Upper lobe of left lung (tissue), 6 donors: ENCODE measurements at regions not wholly inside any gene's neighbourhood (a gene's known extent, or its start where the extent isn't known, plus 50 kb on each side); places are given as distances from the start of the nearest gene placed in this dataset.

Experiments used
- ATAC-seq, 2 donors: fragments of 200-7000 bp; cut with Tn5 transposase; one replicate each; pipeline ENCODE4 v1.9.1; 2022; ENCODE audit warnings: mild to moderate bottlenecking in 2 of 2, moderate library complexity in 2 of 2; ENCODE audit not compliant: low FRiP score in 2 of 2
- DNase-seq, 2 donors: peaks; one replicate each; pipeline ENCODE4 v3.0.0-alpha.2; 2019 to 2020
- H3K27ac ChIP-seq, 4 donors: fragments of 200-600 bp; sonication (generic); one replicate each; pipeline ENCODE4 v1.5.1; 2016 to 2019
- H3K27me3 ChIP-seq, 4 donors: fragments of 200-600 bp; sonication (generic); one replicate each; pipeline ENCODE4 v1.5.1; 2017 to 2019
- H3K36me3 ChIP-seq, 4 donors: fragments of 200-600 bp; sonication (generic); one replicate each; pipeline ENCODE4 v1.5.1; 2016 to 2019
- H3K4me1 ChIP-seq, 4 donors: fragments of 200-600 bp; sonication (generic); one replicate each; pipeline ENCODE4 v1.5.1; 2018 to 2019
- H3K4me3 ChIP-seq, 4 donors: fragments of 200-600 bp; sonication (generic); one replicate each; pipeline ENCODE4 v1.5.1; 2017 to 2019; ENCODE audit warnings: mild to moderate bottlenecking in 2 of 4, moderate library complexity in 1 of 4
- H3K9me3 ChIP-seq, 4 donors: fragments of 200-600 bp; sonication (generic); one replicate each; pipeline ENCODE4 v1.5.1; 2018 to 2019
- CTCF ChIP-seq, 6 experiments: fragments of 450-650 bp in 4 of 6; fragments of 200-600 bp in 2 of 6; sonication (generic) in 2 of 6; IDR thresholded peaks; one replicate each; pipeline ENCODE4 v1.5.1; 2016 to 2019; ENCODE audit warnings: antibody characterized with exemption in 6 of 6
- EP300 ChIP-seq, 4 donors: sonication (generic); formaldehyde crosslinking; IDR thresholded peaks; one replicate each; pipeline ENCODE4 v1.5.1; 2017; ENCODE audit warnings: antibody characterized with exemption in 4 of 4, control low read depth in 2 of 4
- POLR2A ChIP-seq, 4 donors: fragments of 450-650 bp; IDR thresholded peaks; one replicate each; pipeline ENCODE4 v1.5.1; 2016 to 2017; ENCODE audit warnings: antibody characterized with exemption in 4 of 4, mild to moderate bottlenecking in 2 of 4
- POLR2AphosphoS5 ChIP-seq, 2 donors: sonication (generic); formaldehyde crosslinking; IDR thresholded peaks; one replicate each; pipeline ENCODE4 v1.5.1; 2017; ENCODE audit warnings: antibody characterized with exemption in 2 of 2
- WGBS, 2 donors: methylation state at CpG; one replicate each; pipeline ENCODE4 v1.1.5; 2017 to 2018; 5-methylcytosine and 5-hydroxymethylcytosine counted together
- donor health status: DM: no; HTN: no; CAD: no; lungs with moderate emphysema.
- donor health status: DM: no; HTN: yes; CAD: no; lungs with severe emphysema.

DNA sequence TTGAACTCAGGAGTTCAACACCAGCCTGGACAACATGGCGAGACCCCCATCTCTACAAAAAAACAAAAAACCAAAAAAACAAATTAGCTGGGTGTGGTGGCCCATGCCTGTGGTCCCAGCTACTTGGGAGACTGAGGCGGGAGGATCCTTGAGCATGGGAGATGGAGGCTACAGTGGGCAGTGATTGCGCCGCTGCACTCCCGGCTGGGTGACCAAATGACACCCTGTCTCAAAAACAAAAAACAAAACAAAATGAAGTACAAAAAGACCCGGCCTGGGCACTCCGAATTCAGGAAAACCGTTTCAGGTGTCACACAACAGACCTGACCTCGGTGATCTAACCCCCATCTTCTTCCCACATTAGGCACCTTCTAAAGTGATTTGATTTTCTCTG lies 65.5 kb downstream of the INSIG1 start:
- Histone ChIP-seq H3K27me3 (peaks cover 0 to 7% (median 1%) of the 10 kb centered on the region in 4 donors), H3K36me3 (no peaks in the 10 kb centered on the region), H3K9me3 (no peaks in the 10 kb centered on the region), H3K4me1 (peaks cover 0 to 5% (median 0%) of the 10 kb centered on the region in 4 donors), H3K27ac (no peak overlapping the region), H3K4me3 (no peak overlapping the region)
- TF ChIP-seq EP300 (IDR thresholded peaks at IDR 0.05) = no peak
- no peak for TF ChIP-seq POLR2AphosphoS5 (IDR thresholded peaks at IDR 0.05)
- no peak for TF ChIP-seq CTCF (IDR thresholded peaks at IDR 0.05)
- TF ChIP-seq POLR2A (IDR thresholded peaks at IDR 0.05) = no peak
- ATAC-seq (no peak), DNase-seq (no peak)
- WGBS, 2 donors = 85 to 93% methylated on average over 9 of the region's 9 CpGs

- no peak for ATAC-seq
- H3K4me1 ChIP-seq = peaks cover 0 to 4% (median 0%) of the 10 kb centered on the region in 4 donors
- no peak for DNase-seq
Measured at GRCh38 chr7:155363852-155364600, 66.3 kb downstream of the INSIG1 start.

DNA sequence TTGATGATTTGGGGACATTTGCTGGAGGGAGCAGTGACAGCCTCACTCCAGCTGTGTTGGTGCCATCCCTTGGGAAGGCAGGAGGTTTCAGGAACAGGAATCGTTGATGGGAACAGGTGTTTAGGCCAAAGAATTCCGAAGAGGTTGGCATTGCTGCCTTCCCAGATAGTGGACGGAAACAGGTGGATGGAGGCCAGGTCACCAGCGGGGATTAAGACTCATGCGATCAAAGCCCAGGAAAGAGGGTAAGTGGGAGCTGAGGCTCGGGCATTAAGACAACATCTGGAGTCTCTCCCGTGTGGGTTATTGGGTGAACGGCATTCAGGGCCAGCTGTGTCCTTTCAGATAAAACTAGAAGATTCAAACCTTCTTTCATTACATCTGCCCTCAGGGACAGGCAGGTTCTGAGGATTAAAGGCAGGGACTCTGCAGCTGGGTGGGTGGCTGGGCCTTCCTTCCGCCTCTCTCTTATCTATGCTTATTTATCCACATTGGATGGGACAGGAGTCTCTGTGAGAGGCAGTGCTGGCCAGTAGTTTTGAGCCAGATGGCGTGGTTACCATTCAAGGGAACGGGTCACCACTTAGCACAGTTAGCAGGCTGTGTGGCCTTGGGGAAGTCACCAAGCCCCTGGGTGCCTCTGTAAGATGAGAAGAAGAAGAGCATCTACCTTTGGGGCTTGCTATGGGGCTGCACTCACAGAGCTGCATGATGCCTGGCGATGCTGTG lies 67.6 kb downstream of the INSIG1 start:
- H3K27me3 ChIP-seq = peaks cover 0 to 5% (median 1%) of the 10 kb centered on the region in 4 donors
- no peak overlapping the region for H3K27ac ChIP-seq

More at GRCh38 chr7:155363852-155364600, 66.3 kb downstream of the INSIG1 start:
- H3K27me3 ChIP-seq = peaks cover 0 to 2% (median under 1%) of the 10 kb centered on the region in 4 donors
- 43 to 51% methylated on average over 20 of the region's 20 CpGs for WGBS, 2 donors
- no peaks in the 10 kb centered on the region for H3K36me3 ChIP-seq
- no peaks in the 10 kb centered on the region for H3K9me3 ChIP-seq
- no peak overlapping the region for H3K4me3 ChIP-seq
- TF ChIP-seq POLR2AphosphoS5 (IDR thresholded peaks at IDR 0.05) (no peak), EP300 (IDR thresholded peaks at IDR 0.05) (no peak), CTCF (IDR thresholded peaks at IDR 0.05) (no peak), POLR2A (IDR thresholded peaks at IDR 0.05) (no peak)
- H3K27ac ChIP-seq = no peak overlapping the region

DNA sequence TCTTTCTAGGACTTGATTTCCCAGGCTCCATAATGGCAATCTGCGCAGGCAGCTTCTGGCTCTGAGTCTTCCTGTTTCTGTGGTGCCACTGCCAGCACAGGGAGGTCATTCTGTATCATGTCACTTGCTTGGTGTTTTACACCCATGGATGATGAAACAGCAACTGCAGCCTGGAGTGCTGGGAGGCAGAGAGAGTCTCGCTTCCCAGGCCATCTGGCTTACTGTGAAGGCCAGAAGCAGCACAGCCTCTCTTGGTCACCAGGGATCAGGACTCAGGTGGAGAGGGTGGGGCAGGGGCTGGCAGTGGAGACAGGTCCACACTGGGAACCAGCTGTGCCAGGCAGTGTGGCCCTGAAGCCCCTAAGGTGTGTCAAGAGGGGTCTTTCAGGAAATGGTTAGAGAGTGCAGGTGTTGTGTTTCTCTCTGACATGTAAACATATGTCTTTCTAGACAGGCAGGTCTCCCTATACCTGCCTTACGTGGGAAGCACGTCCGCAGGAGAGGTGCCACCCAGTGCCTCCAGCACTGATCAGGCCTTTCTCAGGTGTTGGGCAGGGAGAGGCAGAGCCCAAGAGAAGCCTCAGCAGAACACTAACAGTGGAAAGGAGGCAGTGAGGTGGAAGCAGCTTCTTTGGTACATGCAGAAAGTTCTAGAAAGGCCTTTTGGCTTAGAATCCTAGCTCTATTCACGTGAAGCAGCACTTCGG lies 71.4 kb downstream of the INSIG1 start:
- Histone ChIP-seq H3K27me3 (peaks cover 4 to 39% (median 23%) of the 10 kb centered on the region in 4 donors), H3K9me3 (no peaks in the 10 kb centered on the region), H3K36me3 (no peaks in the 10 kb centered on the region), H3K4me1 (peaks cover 20 to 27% (median 23%) of the 10 kb centered on the region in 4 donors), H3K27ac (no peak overlapping the region), H3K4me3 (no peak overlapping the region)
- no peak for TF ChIP-seq CTCF (IDR thresholded peaks at IDR 0.05)
- no peak for DNase-seq
- WGBS, 2 donors = 66 to 80% methylated on average over 7 of the region's 7 CpGs
- ATAC-seq = no peak

More for the DNA sequence above, 67.6 kb downstream of the INSIG1 start:
- 62 to 72% methylated on average over 12 of the region's 12 CpGs for WGBS, 2 donors
- no peaks in the 10 kb centered on the region for H3K36me3 ChIP-seq
- peaks cover 0 to 4% (median 0%) of the 10 kb centered on the region in 4 donors for H3K4me1 ChIP-seq
- no peak for TF ChIP-seq POLR2AphosphoS5 (IDR thresholded peaks at IDR 0.05)
- no peak for TF ChIP-seq POLR2A (IDR thresholded peaks at IDR 0.05)
- TF ChIP-seq EP300 (IDR thresholded peaks at IDR 0.05) = no peak
- TF ChIP-seq CTCF (IDR thresholded peaks at IDR 0.05) = no peak
- no peaks in the 10 kb centered on the region for H3K9me3 ChIP-seq
- no peak for ATAC-seq
- no peak overlapping the region for H3K4me3 ChIP-seq
- DNase-seq = no peak
